HG03066 (cell line): ENCODE measurements at regions not wholly inside any gene's neighbourhood (a gene's known extent, or its start where the extent isn't known, plus 50 kb on each side); places are given as distances from the start of the nearest gene placed in this dataset.

Experiments used
- ATAC-seq: cut with Tn5 transposase; IDR thresholded peaks from one replicate; pipeline ENCODE4 v1.9.1; 2021; ENCODE audit warnings: low read depth; ENCODE audit not compliant: unreplicated experiment

DNA sequence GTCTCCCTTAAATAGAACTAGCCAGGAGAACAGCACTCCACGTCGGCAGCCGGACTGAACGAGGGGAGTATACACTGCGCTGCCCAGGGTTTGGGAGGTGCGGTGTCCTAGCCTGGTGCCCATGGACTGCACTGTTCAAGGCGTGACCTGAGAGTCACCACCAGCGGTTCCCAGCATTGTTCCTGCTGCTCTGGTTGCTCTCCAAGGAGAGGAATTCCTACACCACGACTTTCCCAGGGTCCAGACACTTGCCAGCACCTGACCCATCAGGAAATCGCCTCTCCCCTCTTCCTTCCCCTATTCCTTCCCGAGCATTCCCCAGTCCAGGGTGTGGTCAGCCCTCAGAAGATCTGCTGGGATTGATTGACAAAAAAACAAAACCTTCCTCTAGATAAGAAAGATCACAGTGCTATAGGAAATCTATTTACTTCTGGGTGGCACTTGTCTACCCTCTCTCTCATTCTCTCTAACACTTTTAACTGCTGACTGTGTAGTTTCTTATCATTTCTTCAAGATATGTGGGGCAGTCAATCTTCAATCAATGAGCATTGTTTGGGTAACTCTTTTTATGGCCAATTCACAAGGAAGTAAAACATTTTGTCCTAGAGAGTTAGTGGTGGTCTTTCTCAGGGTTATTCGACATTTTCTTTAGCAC, 297.8 kb upstream of the ACTBL2 start:
- no peak for ATAC-seq

DNA sequence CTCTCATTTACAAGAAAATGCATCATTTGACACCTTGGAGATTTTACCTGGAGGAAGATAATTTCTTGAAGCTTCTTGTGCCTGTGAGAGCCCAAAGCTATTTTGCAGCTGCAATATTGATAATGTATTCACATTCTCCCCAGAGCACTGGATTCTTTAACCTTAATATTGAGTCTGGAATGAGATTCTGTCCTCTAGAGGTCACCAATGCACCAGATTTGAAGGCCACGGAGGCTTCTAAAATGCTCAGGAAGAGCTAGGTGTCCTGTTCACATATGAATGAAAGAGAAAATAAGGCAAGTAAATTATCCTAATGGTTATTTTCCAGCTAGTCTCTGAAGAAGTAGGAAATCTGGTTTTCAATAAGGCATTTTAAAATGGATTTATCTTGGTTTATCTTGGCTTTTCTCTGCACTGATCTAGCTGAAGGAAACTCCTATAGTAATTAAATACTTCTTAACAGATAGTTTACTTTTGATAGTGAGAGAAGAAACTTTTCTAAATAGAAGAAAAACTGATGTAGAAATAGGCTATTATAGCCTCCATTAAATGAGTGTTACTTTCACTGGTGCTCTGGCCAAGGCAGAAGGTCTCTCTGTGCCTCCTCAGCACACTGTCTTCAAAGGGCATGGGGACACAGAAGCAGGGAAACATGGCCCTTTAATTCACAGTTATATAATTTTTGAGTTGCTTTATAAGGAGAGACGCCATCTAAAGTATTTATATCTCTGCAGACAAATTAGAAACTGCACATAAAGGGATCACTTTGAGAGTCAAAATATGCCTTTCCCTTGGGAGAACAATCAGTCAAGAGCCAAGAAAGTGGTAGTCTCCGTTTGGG, 297.0 kb upstream of the ACTBL2 start:
- ATAC-seq = peak; percentile 59

DNA sequence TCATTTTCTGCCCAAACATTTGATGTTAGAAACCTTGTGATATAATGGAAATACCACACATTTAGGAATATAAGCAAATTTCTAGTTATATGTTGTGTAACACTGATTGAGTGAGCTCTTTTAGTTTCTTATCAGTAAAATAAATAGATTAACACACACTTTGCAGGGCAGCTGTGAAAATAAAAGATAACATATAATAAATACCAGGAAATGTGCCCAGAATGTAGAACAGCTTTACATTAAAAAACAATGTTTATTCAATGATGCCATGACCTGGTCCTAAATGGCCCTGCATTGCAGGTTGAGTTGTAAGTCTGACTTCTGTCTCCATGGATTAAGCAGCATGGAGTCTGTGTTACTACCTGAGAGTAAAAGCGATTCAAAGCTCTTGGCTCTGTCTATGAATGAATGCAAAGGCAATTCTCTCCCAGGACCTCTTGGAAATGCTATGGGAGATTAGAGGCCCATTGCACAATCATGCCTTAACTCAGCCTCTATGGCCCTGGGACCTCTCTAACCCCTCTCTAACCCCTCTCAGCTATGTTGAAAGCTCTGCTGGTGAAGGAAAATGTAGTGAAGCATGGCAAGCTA, 296.0 kb upstream of the ACTBL2 start:
- ATAC-seq = no peak

DNA sequence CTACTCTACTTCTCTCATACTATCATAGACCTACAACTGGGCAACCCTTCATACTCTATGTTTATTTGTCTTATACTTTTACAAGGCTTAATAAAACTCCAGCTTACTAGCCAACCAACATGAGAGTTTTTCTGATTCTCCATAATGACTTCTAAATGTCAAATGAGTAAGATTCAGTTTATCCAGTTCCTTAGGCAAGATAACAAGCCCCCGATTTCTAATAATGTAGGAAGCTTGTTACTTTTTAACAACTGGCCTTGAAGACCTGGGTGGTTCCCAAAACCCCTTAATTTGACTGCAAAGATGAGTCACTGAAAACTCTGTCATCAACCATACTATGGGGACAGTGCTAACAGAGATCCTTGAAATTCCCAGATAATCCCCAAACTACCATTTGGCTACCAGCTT, 294.6 kb upstream of the ACTBL2 start:
- ATAC-seq = no peak

DNA sequence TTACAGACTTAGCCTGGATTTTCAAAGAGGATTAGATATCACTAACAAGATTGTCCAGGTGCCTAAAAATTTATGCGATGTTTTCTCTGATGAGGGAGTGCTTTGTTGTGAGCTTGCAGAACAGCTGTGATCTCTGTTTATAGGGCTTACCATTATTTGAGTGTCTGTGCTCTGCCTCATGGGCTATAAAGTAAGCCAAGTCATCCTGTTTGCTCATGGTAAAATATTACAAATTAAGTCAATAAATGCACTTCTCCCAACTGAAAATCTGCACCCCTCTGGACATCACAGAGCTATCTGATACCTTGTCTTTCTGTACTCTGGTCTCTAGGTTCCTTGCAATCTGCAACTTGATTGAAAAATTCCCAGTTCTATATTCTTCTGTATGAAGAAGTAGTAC, 293.4 kb upstream of the ACTBL2 start:
- no peak for ATAC-seq

DNA sequence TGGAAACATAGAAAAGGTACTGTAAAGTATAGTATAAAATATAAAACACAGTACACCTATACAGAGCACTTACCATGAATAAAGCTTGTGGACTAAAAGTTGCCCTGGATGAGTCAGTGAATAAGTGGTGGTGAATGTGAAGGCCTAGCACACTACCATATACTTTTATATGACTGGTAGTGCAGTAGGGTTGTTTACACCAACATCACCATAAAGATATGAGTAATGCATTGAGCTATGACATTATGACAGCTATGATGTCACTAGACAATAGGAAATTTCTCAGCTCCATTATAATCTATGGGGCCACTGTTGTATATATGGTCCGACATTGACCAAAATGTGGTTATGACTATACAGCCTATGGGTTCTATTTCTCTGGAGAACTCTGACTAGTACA, 291.8 kb upstream of the ACTBL2 start:
- no peak for ATAC-seq

DNA sequence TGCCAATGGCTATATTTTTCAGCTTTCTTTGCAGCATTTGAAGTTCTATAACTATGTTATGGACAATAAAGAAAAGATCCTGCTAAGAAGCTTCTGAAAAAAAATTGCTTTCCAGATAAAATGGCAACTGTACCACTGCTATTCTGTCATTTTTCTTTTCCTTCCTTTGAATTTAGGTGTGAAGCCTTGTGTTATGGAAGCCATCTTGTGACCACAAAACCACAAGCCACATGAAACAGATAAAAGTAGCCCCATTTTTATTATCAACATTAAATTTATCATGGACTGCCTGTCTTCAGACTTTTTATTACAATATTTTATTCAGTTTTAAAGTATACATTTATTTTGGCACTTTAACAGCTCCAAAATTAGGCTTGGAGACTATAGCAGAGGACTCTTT, 289.9 kb upstream of the ACTBL2 start:
- no peak for ATAC-seq

DNA sequence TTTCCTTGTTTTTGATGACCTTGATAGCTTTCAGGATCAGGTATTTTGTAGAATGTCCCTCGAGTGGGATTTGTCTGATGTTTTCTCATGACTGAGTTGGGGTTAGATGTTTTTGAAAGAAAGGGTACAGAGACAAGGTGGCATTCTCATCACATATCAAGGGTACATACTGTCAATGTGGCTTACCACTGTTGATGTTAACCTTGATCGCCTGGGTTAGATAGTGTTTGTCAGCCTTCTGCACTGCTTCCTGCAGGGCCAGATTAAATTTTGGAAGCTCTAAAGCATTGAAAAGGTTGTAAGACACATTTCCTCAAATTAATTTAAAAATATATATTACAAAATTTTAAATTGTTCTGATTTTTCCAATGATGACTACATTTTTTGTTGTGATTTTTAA, 287.4 kb upstream of the ACTBL2 start:
- no peak for ATAC-seq

DNA sequence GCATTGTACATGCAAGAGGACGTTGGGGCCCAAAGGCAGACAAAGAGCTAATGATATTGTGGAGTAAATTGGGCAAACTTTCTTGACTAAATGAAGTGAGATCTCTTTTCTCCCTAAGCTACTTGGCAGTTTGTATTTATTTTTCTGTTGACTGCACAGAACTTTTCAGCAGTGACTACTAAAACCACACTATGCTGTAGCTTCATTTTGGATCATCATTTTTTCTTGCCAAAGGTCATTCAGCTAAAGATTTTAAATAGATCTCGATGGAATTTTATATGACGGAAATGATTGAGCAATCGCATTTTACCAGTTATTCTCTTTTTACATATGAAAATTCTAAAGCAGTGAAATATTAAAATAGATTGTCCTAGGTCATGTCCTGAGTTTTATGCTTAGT, 286.1 kb upstream of the ACTBL2 start:
- no peak for ATAC-seq

DNA sequence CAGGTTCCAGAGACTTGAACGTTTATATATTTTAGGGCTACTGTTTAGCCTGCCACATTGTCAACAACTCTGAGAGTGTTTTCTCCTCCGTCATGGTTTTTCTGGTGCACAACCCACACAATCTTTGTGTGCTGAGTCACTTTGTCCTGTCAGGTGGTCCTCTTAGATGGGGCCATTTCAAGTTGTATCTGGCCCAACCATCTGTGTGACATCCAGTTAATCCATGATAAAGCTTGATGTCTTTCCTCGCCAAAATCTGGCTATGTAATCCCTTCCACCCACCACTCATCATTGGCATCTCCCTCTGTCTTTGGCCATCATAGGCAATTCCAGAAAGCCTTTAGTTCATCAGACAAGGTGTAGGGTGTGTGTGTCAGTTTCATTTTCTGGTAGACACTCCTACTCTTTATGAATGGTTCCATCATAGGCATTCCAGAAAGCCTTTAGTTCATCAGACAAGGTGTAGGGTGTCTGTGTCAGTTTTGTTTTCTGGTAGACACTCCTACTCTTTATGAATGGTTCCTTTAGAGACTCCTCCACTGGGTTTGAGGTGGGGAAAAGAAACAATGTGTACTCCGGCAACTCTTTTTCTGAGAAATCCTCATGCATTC, 282.0 kb upstream of the ACTBL2 start:
- no peak for ATAC-seq

DNA sequence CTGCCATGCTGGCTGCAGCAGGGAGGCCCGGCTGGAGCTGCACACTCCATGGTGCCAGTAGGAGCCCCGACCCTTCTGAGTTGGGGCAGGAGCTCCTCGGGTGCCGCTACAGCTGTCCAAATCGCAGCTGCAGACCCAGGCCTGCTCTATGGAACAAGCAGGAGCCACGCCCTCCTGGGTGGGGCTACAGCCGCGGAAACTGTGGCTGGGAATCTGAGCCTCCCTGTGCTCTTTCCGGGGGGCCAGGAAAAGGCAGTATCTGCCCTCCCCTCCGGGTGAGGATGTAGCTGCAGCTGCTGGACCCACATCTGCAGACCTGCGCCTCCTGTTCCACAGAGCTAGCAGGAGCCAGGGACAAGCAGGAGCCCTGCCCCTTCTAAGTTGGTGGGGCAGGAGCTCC, 278.9 kb upstream of the ACTBL2 start:
- ATAC-seq = no peak

DNA sequence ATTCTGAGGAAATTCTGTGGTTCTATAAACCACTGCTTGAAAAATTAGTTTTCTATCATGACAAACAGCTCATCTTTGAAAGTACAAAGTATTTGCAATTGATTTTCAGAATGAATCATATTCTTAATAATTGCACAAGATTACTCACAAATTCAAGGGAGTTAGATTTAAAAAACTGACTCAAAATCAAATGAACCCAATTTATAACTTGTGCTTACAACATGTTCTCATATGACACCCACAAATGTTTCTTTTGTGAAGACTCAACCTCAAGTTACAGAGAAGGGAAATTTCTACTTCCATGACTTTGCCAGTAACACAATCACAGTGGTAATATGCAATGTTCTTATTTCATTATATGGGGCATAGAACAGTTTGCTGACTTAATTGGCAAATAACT, 272.0 kb upstream of the ACTBL2 start:
- no peak for ATAC-seq

DNA sequence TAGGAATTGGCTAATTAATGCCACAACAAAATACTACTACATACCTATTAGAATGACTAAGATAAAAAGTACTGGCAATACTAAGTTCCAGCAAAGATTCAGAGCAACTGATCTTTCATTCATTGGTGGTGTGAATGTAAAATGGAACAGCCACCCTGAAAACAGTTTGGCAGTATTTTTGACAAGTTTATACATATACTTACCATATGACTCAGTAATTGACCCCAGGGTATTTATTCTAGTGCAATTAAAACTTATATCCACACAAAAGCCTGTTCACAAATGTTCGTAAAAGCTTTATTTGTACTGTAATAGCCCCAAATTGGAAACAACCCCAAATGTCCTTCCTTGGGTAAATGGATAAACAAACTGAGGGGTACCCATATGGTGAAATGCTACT, 270.8 kb upstream of the ACTBL2 start:
- no peak for ATAC-seq

DNA sequence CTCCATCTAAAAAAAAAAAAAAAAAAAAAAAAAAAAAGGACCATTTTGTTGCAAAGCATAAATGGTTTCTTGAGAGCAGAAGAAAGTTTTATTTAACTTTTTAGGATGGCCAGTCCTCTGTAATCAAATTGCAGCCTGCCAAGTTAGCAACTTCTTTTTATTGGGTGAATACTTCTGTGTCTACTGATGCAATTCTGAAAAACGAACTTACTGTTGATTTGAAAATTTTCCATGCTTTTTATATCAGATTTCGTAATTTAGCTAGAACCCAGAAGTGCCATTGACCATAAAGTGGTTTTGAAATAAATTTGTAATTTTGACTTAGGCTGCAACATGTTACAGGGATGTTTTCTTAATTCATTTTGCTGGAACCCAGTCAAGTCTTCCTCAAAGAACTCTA, 269.1 kb upstream of the ACTBL2 start:
- no peak for ATAC-seq

DNA sequence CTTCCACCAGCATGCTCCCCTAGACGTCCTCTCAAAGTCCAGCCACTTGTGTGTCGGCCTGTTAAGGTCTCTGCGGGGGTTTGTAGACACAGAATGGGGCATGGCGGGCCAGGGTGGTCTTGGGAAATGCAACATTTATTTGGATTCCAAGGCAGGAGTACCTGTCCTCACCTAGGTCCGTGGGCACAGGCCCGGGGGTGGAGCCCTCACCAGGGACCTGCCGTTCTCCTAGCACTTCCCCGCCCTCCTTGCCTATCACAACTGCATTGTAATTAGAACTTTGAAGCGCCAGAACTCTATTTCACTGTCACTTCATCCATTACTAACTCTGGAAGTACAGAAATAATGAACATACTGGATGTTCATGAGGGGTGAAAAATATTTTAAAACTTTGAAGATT, 268.3 kb upstream of the ACTBL2 start:
- ATAC-seq = no peak

DNA sequence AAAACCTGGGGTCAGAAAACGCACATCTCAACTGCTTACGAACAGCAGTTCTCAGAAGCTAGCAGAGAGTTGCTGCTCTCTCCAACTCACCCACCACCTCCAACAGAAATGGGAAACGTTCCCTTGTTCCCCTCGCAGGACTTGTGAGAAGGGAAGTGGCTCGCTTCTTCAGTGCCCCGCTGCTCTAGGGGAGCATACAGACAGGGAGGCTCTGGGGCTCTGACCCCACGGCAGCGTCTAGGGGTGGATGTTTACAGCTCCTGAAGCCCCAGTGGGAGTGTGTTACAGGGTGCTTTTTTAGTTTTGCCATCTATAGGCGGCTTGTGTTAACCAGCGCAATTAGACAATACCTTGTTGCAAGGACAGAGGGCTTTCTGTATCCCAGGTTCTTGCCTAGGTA, 267.7 kb upstream of the ACTBL2 start:
- no peak for ATAC-seq

DNA sequence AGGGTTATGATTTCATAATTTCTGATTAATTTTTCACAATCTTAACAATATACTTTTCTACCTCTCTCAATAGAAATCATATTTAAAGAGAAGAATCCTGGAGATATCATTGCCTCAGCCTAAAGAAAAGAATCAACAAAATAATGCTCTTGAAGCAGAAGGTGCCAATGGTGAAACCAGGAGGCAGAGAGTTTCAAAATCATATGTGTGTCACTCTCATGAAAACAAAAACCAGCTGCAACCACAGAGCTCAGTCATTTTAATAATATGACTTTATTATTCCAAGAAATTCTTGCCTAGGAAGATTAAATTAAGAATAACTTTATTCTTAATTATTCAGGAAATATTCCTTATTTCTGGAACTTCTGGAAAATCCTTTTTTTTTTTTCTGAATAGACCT, 266.8 kb upstream of the ACTBL2 start:
- ATAC-seq = no peak

DNA sequence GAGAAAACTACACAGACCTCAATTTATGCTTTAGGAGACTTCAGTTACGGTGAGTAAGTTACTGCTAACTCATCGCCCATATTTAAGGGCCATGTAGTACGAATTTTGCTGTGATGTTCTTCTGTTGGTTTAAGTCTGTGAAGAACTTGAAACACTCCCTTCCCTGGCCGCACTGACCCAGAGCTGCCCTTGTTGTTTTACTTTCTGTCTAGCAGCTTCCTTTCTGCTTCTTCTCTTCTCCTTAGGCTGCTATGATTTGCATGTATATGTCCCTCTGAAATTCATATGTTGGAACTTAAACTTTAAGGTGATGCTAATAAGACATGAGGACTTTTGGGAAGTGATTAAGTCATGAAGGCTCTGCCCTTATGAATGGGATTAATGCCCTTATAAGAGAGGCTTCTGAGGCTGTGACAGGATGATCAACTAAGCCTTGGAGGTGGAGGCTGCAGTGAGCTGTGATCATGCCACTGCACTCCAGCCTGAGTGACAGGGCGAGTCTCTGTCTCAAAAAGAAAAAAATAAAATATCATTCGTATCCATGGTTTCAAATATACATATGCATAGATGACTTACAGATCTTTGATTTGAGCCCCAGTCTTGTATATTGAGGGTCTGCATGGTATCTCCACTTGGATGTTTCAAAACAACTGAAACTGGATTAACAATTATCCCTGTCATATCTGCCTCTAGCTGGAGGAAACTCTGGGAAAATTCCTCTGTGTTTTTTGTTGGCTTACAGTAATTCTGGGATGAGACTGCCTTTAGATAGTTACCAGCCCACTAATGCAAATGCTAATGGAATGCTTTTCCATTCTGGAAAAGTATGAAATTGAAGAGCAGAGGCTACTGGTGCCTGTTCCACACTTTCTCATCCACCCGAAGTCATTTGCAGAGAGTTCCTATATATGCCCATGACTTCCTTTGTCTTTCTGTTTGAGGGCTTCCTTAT, 263.4 kb upstream of the ACTBL2 start:
- no peak for ATAC-seq

DNA sequence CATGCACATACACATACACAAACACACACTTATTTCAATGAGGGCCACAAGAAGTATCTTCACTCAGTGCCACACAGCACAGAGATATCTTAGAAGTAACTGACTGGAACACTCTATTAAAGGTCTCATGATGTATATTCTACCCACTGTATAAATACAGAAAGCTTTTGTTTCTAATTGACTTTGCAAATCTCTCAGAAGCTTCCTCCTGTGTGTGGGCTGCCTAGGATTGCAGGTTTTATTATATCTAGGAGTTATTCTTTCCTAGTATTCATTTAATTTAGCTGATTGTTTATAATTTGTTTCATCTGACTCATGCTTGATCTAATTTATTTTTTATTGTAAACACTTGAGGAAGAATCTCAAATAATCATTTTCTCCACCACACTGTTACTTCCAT, 262.4 kb upstream of the ACTBL2 start:
- ATAC-seq = no peak

DNA sequence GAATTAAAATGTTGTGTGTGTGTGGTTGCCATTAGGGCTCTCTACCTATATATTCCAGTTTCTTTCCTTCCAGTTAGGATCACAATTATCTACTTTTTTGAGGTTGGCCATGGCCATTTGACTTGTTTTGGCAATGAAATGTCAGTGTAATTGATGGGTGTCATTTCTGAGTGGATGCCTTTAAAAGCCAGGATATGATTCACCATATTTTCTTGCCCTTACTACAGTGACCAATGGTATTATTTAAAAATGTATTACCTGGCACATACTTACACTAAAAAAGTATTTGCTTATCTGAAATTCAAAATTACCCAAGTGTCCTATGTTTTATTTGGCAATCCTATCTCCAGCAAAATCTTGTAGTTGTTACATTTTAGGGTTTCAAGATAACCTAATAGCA, 258.7 kb upstream of the ACTBL2 start:
- no peak for ATAC-seq
